IMR-90 (cell line): ENCODE measurements at regions not wholly inside any gene's neighbourhood (a gene's known extent, or its start where the extent isn't known, plus 50 kb on each side); places are given as distances from the start of the nearest gene placed in this dataset.

Source experiments
- CEBPB ChIP-seq: IDR thresholded peaks from 2 replicates; pipeline ENCODE4 v1.6.1; 2012; ENCODE audit warnings: low read depth, low read length, improper control_type of control experiment
- CHD1 ChIP-seq: IDR thresholded peaks from 2 replicates; pipeline ENCODE4 v1.6.1; 2012; ENCODE audit warnings: low read depth, low read length, improper control_type of control experiment
- FOS ChIP-seq: fragments of 150-350 bp; IDR thresholded peaks from 2 replicates; pipeline ENCODE4 v1.6.1; 2016; ENCODE audit warnings: low read depth, low read length
- MAFK ChIP-seq: IDR thresholded peaks from 2 replicates; pipeline ENCODE4 v1.6.1; 2012; ENCODE audit warnings: low read depth, low read length, improper control_type of control experiment
- MAZ ChIP-seq: IDR thresholded peaks from 2 replicates; pipeline ENCODE4 v1.6.1; 2012; ENCODE audit warnings: low read depth, mild to moderate bottlenecking, low read length, improper control_type of control experiment, moderate library complexity, borderline replicate concordance
- MXI1 ChIP-seq: IDR thresholded peaks from 2 replicates; pipeline ENCODE4 v1.6.1; 2012; ENCODE audit warnings: low read depth, mild to moderate bottlenecking, low read length, moderate library complexity, borderline replicate concordance
- POLR2A ChIP-seq: IDR thresholded peaks from 2 replicates; pipeline ENCODE4 v1.6.1; 2012; ENCODE audit warnings: mild to moderate bottlenecking, low read depth, low read length
- RFX5 ChIP-seq: IDR thresholded peaks from 2 replicates; pipeline ENCODE4 v1.8.0; 2012; ENCODE audit warnings: low read depth, mild to moderate bottlenecking, low read length, moderate library complexity
- SMC3 ChIP-seq: fragments of 150-350 bp; IDR thresholded peaks from 2 replicates; pipeline ENCODE4 v1.6.1; 2016; ENCODE audit warnings: low read depth, mild to moderate bottlenecking, antibody characterized with exemption, low read length, moderate library complexity
- TF ChIP-seq, protein P1 (sequence below): conservative IDR thresholded peaks from 2 replicates; pipeline ENCODE4 v1.5.1; 2012; ENCODE audit warnings: mild to moderate bottlenecking, low read depth, low read length, improper control_type of control experiment
- TF ChIP-seq, protein P2 (sequence below): fragments of 150-350 bp; IDR thresholded peaks from 2 replicates; pipeline ENCODE4 v1.6.1; 2017; ENCODE audit warnings: mild to moderate bottlenecking, antibody characterized with exemption, low read length, low read depth

DNA sequence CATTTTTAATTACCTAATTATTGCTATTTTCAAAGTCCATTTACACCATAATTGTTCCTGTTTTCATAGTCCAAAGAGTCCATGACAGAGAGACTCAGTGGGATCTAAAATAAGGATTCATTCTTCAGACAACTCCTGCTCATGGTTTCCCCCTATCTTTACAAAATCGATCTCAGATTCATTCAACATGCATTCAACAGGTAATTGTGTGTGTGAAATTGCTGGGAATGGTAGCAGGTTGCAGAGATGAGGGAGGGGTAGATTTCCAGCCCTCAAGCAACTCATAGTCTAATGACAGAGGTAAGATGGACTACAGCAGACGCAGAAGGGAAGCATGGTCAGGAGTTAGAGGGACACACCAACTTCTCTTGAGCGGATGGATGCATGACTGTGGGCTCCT is 138.1 kb downstream of the TSHZ3 start:
- TF ChIP-seq, protein P1, sequence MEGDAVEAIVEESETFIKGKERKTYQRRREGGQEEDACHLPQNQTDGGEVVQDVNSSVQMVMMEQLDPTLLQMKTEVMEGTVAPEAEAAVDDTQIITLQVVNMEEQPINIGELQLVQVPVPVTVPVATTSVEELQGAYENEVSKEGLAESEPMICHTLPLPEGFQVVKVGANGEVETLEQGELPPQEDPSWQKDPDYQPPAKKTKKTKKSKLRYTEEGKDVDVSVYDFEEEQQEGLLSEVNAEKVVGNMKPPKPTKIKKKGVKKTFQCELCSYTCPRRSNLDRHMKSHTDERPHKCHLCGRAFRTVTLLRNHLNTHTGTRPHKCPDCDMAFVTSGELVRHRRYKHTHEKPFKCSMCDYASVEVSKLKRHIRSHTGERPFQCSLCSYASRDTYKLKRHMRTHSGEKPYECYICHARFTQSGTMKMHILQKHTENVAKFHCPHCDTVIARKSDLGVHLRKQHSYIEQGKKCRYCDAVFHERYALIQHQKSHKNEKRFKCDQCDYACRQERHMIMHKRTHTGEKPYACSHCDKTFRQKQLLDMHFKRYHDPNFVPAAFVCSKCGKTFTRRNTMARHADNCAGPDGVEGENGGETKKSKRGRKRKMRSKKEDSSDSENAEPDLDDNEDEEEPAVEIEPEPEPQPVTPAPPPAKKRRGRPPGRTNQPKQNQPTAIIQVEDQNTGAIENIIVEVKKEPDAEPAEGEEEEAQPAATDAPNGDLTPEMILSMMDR, result no peak
- no peak for TF ChIP-seq SMC3
- no peak for TF ChIP-seq POLR2A
- TF ChIP-seq, protein P2, sequence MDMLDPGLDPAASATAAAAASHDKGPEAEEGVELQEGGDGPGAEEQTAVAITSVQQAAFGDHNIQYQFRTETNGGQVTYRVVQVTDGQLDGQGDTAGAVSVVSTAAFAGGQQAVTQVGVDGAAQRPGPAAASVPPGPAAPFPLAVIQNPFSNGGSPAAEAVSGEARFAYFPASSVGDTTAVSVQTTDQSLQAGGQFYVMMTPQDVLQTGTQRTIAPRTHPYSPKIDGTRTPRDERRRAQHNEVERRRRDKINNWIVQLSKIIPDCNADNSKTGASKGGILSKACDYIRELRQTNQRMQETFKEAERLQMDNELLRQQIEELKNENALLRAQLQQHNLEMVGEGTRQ, result no peak
- TF ChIP-seq MAZ, result no peak
- TF ChIP-seq CHD1, result no peak
- TF ChIP-seq RFX5, result no peak
- no peak for TF ChIP-seq MAFK
- TF ChIP-seq FOS, result no peak
- TF ChIP-seq CEBPB, result no peak
- no peak for TF ChIP-seq MXI1
